K562 (cell line): ENCODE measurements at regions not wholly inside any gene's neighbourhood (a gene's known extent, or its start where the extent isn't known, plus 50 kb on each side); places are given as distances from the start of the nearest gene placed in this dataset.

ENCODE experiments used
- BRCA1 ChIP-seq, 2 experiments: fragments of 450-650 bp in 1 of 2; sonication (generic) in 1 of 2; formaldehyde crosslinking in 1 of 2; IDR thresholded peaks; 2 replicates each; pipeline versions ENCODE4 v1.5.0 to v1.6.1; 2017 to 2020; ENCODE audit warnings: mild to moderate bottlenecking in 1 of 2, missing genetic modification reagents in 1 of 2
- E2F8 ChIP-seq: fragments of 450-650 bp; IDR thresholded peaks from 2 replicates; pipeline ENCODE4 v1.7.1; 2018; ENCODE audit warnings: mild to moderate bottlenecking, low read depth; ENCODE audit not compliant: partially characterized antibody
- FOS ChIP-seq: IDR thresholded peaks from 3 replicates; pipeline ENCODE4 v1.6.1; 2011; ENCODE audit not compliant: insufficient read length; ENCODE audit errors: extremely low read depth
- HBP1 ChIP-seq: fragments of 450-650 bp; formaldehyde crosslinking; IDR thresholded peaks from 2 replicates; pipeline ENCODE4 v1.4.0; 2022; ENCODE audit warnings: missing genetic modification characterization
- HDAC2 ChIP-seq: fragments of 450-650 bp; IDR thresholded peaks from 2 replicates; pipeline ENCODE4 v1.6.1; 2016; ENCODE audit warnings: mild to moderate bottlenecking
- MEF2D ChIP-seq: conservative IDR thresholded peaks from 2 replicates; pipeline ENCODE4 v1.6.1; 2016; ENCODE audit warnings: low read depth, missing genetic modification characterization, missing compliant biosample characterization
- POLR2A ChIP-seq: fragments of 450-650 bp; conservative IDR thresholded peaks from 2 replicates; pipeline ENCODE4 v1.6.1; 2016
- TCF3 ChIP-seq: sonication (generic); formaldehyde crosslinking; IDR thresholded peaks from 2 replicates; pipeline ENCODE4 v1.4.0; 2020; ENCODE audit warnings: mild to moderate bottlenecking, missing genetic modification reagents
- TOE1 ChIP-seq, 2 experiments: fragments of 450-650 bp in 1 of 2; sonication (generic) in 1 of 2; formaldehyde crosslinking in 1 of 2; IDR thresholded peaks; 2 replicates each; pipeline versions ENCODE4 v1.7.1 to v1.8.0; 2016 to 2022; ENCODE audit warnings: borderline replicate concordance in 2 of 2, mild to moderate bottlenecking in 2 of 2, antibody characterized with exemption in 1 of 2, inconsistent platforms in 1 of 2, low read depth in 1 of 2, missing genetic modification reagents in 1 of 2, moderate library complexity in 1 of 2
- ZBTB49 ChIP-seq: sonication (generic); formaldehyde crosslinking; IDR thresholded peaks from 2 replicates; pipeline ENCODE4 v1.8.0; 2022; ENCODE audit warnings: missing genetic modification reagents, mild to moderate bottlenecking, borderline replicate concordance
- ZC3H8 ChIP-seq: fragments of 450-650 bp; IDR thresholded peaks from 2 replicates; pipeline ENCODE4 v1.6.1; 2017
- ZNF717 ChIP-seq: fragments of 250-450 bp; sonication (Bioruptor Pico); IDR thresholded peaks from 2 replicates; pipeline ENCODE4 v1.5.0; 2021

GRCh38 chr2:57711991-57712390 is 334.6 kb upstream of the VRK2 start:
- TF ChIP-seq HDAC2, result no peak
- no peak for TF ChIP-seq HBP1 (CRISPR knock-in tag)
- no peak for TF ChIP-seq TOE1 (IDR thresholded peaks at IDR 0.05; ENCODE audit: borderline replicate concordance)
- TF ChIP-seq TOE1 (CRISPR knock-in tag; IDR thresholded peaks at IDR 0.05; ENCODE audit: borderline replicate concordance, low read depth), result no peak
- TF ChIP-seq FOS, result no peak
- TF ChIP-seq ZNF717 (CRISPR knock-in tag), result no peak
- TF ChIP-seq ZC3H8, result no peak
- TF ChIP-seq E2F8, result no peak
- TF ChIP-seq TCF3, result no peak
- no peak for TF ChIP-seq ZBTB49 (CRISPR knock-in tag)
- TF ChIP-seq POLR2A, result no peak
- no peak for TF ChIP-seq MEF2D (tag)
- no peak for TF ChIP-seq BRCA1 (IDR thresholded peaks at IDR 0.05)
- TF ChIP-seq BRCA1 (CRISPR knock-in tag; IDR thresholded peaks at IDR 0.05), result no peak
